Right lobe of liver (tissue), 6 donors: ENCODE measurements at regions not wholly inside any gene's neighbourhood (a gene's known extent, or its start where the extent isn't known, plus 50 kb on each side); places are given as distances from the start of the nearest gene placed in this dataset.

Experiments
- ATAC-seq, 4 donors: fragments of 200-7000 bp; cut with Tn5 transposase; one replicate each; pipeline ENCODE4 v1.9.1; 2020; ENCODE audit warnings: mild to moderate bottlenecking in 4 of 4, moderate library complexity in 4 of 4
- DNase-seq, 3 donors: peaks; one replicate each; pipeline ENCODE4 v3.0.0-alpha.2; 2020
- H3K27ac ChIP-seq, 3 donors: fragments of 200-600 bp; one replicate each; pipeline ENCODE4 v1.8.0; 2022
- H3K27me3 ChIP-seq, 2 donors: fragments of 200-600 bp; one replicate each; pipeline ENCODE4 v1.8.0; 2022
- H3K36me3 ChIP-seq, 4 donors: fragments of 200-600 bp; sonication (generic) in 1 of 4; one replicate each; pipeline versions ENCODE4 v1.5.1 to v1.8.0; 2017 to 2022; ENCODE audit warnings: control low read depth in 1 of 4
- H3K4me1 ChIP-seq, 4 donors: fragments of 200-600 bp; sonication (generic) in 1 of 4; one replicate each; pipeline versions ENCODE4 v1.5.1 to v1.8.0; 2017 to 2022; ENCODE audit warnings: control low read depth in 1 of 4
- H3K4me3 ChIP-seq, 3 donors: fragments of 200-600 bp; one replicate each; pipeline ENCODE4 v1.8.0; 2022
- H3K9me3 ChIP-seq, 4 donors: fragments of 200-600 bp; sonication (generic) in 1 of 4; one replicate each; pipeline versions ENCODE4 v1.5.1 to v1.8.0; 2017 to 2022; ENCODE audit warnings: control low read depth in 1 of 4
- POLR2A ChIP-seq: fragments of 450-650 bp; IDR thresholded peaks from one replicate; pipeline ENCODE4 v1.6.1; 2017; ENCODE audit warnings: antibody characterized with exemption, mild to moderate bottlenecking
- WGBS: methylation state at CpG from one replicate; pipeline ENCODE4 v1.1.6; 2018; ENCODE audit warnings: low coverage, low lambda C conversion rate; ENCODE audit not compliant: insufficient coverage; ENCODE audit errors: missing lambda C conversion rate; 5-methylcytosine and 5-hydroxymethylcytosine counted together
- intact Hi-C, 2 donors: fragments of 100-400 bp; cut with DNase I; formaldehyde crosslinking; loops; one replicate each; pipeline versions ENCODE4 v1.11.2 to v1.14.1; 2022
- TF ChIP-seq, protein P1 (sequence below), 4 donors: fragments of 200-600 bp in 3 of 4; fragments of 450-650 bp in 1 of 4; IDR thresholded peaks; one replicate each; pipeline versions ENCODE4 v1.5.1 to v1.8.0; 2016 to 2022; ENCODE audit warnings: antibody characterized with exemption in 4 of 4, mild to moderate bottlenecking in 2 of 4
- donor health status: DM: no; HTN: yes; CAD: no.
- donor health status: DM: no; HTN: no; CAD: no.
- donor health status: DM: no; HTN: no; CAD: no.
- donor health status: DM: no; HTN: yes; CAD: no.
- donor health status: DM: no; HTN: yes; CAD: no.

- no peak for TF ChIP-seq POLR2A
- TF ChIP-seq, protein P1, sequence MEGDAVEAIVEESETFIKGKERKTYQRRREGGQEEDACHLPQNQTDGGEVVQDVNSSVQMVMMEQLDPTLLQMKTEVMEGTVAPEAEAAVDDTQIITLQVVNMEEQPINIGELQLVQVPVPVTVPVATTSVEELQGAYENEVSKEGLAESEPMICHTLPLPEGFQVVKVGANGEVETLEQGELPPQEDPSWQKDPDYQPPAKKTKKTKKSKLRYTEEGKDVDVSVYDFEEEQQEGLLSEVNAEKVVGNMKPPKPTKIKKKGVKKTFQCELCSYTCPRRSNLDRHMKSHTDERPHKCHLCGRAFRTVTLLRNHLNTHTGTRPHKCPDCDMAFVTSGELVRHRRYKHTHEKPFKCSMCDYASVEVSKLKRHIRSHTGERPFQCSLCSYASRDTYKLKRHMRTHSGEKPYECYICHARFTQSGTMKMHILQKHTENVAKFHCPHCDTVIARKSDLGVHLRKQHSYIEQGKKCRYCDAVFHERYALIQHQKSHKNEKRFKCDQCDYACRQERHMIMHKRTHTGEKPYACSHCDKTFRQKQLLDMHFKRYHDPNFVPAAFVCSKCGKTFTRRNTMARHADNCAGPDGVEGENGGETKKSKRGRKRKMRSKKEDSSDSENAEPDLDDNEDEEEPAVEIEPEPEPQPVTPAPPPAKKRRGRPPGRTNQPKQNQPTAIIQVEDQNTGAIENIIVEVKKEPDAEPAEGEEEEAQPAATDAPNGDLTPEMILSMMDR (IDR thresholded peaks at IDR 0.05), result no peak
These were observed 181.4 kb upstream of the UFL1 start for GRCh38 chr6:96340164-96340563.

GRCh38 chr6:96345501-96345900 is 176.1 kb upstream of the UFL1 start:
- no peaks in the 10 kb centered on the region for H3K27me3 ChIP-seq
- WGBS, result 44% methylated on average over 3 of the region's 3 CpGs

More at GRCh38 chr6:96340164-96340563, 181.4 kb upstream of the UFL1 start:
- no peak for ATAC-seq
- Histone ChIP-seq H3K27me3 (no peaks in the 10 kb centered on the region), H3K9me3 (no peaks in the 10 kb centered on the region), H3K4me1 (no peaks in the 10 kb centered on the region), H3K27ac (no peak overlapping the region), H3K36me3 (no peaks in the 10 kb centered on the region), H3K4me3 (no peak overlapping the region)
- DNase-seq, result no peak
- 36% methylated on average over 4 of the region's 4 CpGs for WGBS
- intact Hi-C loops, result no loop called here

GRCh38 chr6:96381246-96381645 is 140.4 kb upstream of the UFL1 start:
- Histone ChIP-seq H3K4me1 (no peaks in the 10 kb centered on the region), H3K9me3 (no peaks in the 10 kb centered on the region), H3K36me3 (no peaks in the 10 kb centered on the region), H3K4me3 (no peak overlapping the region), H3K27me3 (no peaks in the 10 kb centered on the region), H3K27ac (no peak overlapping the region)
- WGBS, result 38% methylated on average over 1 of the region's 1 CpG
- TF ChIP-seq, protein P1 (IDR thresholded peaks at IDR 0.05), result no peak
- TF ChIP-seq POLR2A, result no peak
- DNase-seq (no peak), ATAC-seq (no peak)
- intact Hi-C loops, result no loop called here

More at GRCh38 chr6:96345501-96345900, 176.1 kb upstream of the UFL1 start:
- Histone ChIP-seq H3K4me3 (no peak overlapping the region), H3K4me1 (no peaks in the 10 kb centered on the region), H3K36me3 (no peaks in the 10 kb centered on the region), H3K9me3 (no peaks in the 10 kb centered on the region), H3K27ac (no peak overlapping the region)
- intact Hi-C loops, result no loop called here
- ATAC-seq (no peak), DNase-seq (no peak)
- TF ChIP-seq POLR2A, result no peak
- TF ChIP-seq, protein P1 (IDR thresholded peaks at IDR 0.05), result no peak

DNA sequence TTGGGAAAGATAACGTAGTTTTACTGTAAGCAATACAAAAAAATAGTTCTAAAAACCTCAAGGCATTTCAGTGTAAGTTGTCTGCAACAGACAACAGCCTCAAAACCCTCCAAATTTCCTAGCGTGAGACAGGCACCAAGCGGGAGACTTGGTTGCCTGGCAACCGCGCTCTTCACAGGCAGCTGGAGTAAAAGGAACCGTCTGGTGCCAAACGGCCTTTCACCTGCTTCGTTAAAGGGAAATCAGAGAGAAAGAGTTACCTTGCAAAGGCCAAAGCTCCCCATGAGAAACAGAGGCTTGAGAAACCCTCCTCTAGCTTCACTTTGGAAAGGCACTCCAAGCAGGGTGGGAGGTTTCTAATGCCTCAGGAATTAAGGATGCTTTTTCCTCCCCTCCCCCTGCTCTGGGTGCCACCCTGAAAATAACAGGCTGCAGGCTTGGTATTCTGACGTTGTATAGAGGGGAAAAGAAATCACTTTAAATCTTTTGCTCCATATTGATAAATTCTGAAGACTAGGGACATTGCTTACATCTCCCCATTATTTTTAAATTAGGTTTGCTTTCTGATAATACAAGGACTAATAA is 129.7 kb upstream of the UFL1 start:
- no peaks in the 10 kb centered on the region for H3K9me3 ChIP-seq
- H3K4me1 ChIP-seq, result no peaks in the 10 kb centered on the region
- H3K36me3 ChIP-seq, result no peaks in the 10 kb centered on the region
- WGBS, result 4% methylated on average over 8 of the region's 9 CpGs
- no peaks in the 10 kb centered on the region for H3K27me3 ChIP-seq
- no peak overlapping the region for H3K4me3 ChIP-seq
- no peak for ATAC-seq
- no peak overlapping the region for H3K27ac ChIP-seq
- no peak for DNase-seq
- intact Hi-C loops, result no loop called here
- no peak for TF ChIP-seq POLR2A
- TF ChIP-seq, protein P1 (IDR thresholded peaks at IDR 0.05), result no peak

- Histone ChIP-seq H3K4me1 (no peaks in the 10 kb centered on the region), H3K9me3 (no peaks in the 10 kb centered on the region), H3K27ac (no peak overlapping the region), H3K4me3 (no peak overlapping the region), H3K36me3 (no peaks in the 10 kb centered on the region), H3K27me3 (no peaks in the 10 kb centered on the region)
- intact Hi-C loops, result no loop called here
- no peak for TF ChIP-seq POLR2A
- TF ChIP-seq, protein P1 (IDR thresholded peaks at IDR 0.05), result peak in 3 of 4 donors; percentile 20 to 28 (median 20)
- peak in 3 of 4 donors; percentile 38 to 53 (median 46) for ATAC-seq
- WGBS, result 26% methylated on average over 3 of the region's 3 CpGs
- DNase-seq, result no peak
These were observed 126.9 kb upstream of the UFL1 start for GRCh38 chr6:96394727-96395126.
